ENCODE measurements at regions not wholly inside any gene's neighbourhood (a gene's known extent, or its start where the extent isn't known, plus 50 kb on each side); places are given as distances from the start of the nearest gene placed in this dataset.

GRCh38 chr5:136418301-136418700 is 53.0 kb upstream of the TRPC7 start:
- no peak for TF ChIP-seq EZH2 (IDR thresholded peaks at IDR 0.05)
- no peak for TF ChIP-seq FOXP2 (optimal IDR thresholded peaks at IDR 0.05; ENCODE audit: control extremely low read depth, extremely low read length, insufficient read depth)
- no peak for TF ChIP-seq POLR2AphosphoS5 (IDR thresholded peaks at IDR 0.05; ENCODE audit: borderline replicate concordance, low read depth, low read length)
- no peak overlapping the region for H3K27ac ChIP-seq
- no peak overlapping the region for H3K4me3 ChIP-seq
- H3K36me3 ChIP-seq (ENCODE audit: insufficient read depth, low read length), result no peaks in the 10 kb centered on the region
- H3K9ac ChIP-seq (ENCODE audit: insufficient read length), result no peak overlapping the region
- no peaks in the 10 kb centered on the region for H3K9me3 ChIP-seq (ENCODE audit: low read depth, low read length)
- no peak for DNase-seq (ENCODE audit: low read depth, low spot score)

All from SK-N-MC (cell line).